Adrenal gland (tissue), 9 donors: ENCODE measurements at regions not wholly inside any gene's neighbourhood (a gene's known extent, or its start where the extent isn't known, plus 50 kb on each side); places are given as distances from the start of the nearest gene placed in this dataset.

Experiments
- DNase-seq, 7 donors: peaks; one replicate each; pipeline ENCODE4 v3.0.0-alpha.2; 2019 to 2020
- H3K27ac ChIP-seq, 5 donors: fragments of 200-600 bp; sonication (generic) in 4 of 5; 1 replicate in 3 of 5; 2 replicates in 2 of 5; pipeline versions ENCODE4 v1.5.1 to v1.8.0; 2016 to 2020; ENCODE audit warnings: mild to moderate bottlenecking in 1 of 5
- H3K27me3 ChIP-seq: fragments of 200-600 bp; 2 replicates; pipeline ENCODE4 v1.8.0; 2021
- H3K36me3 ChIP-seq, 2 donors: fragments of 200-600 bp; replicated peaks in 1 of 2; 1 replicate in 1 of 2; 2 replicates in 1 of 2; pipeline versions ENCODE4 v1.5.1 to v1.8.0; 2018 to 2022
- H3K4me1 ChIP-seq, 2 donors: fragments of 200-600 bp; replicated peaks in 1 of 2; 1 replicate in 1 of 2; 2 replicates in 1 of 2; pipeline versions ENCODE4 v1.5.1 to v1.8.0; 2018 to 2021
- H3K4me3 ChIP-seq, 4 donors: fragments of 200-600 bp; sonication (generic) in 3 of 4; one replicate each; pipeline ENCODE4 v1.5.1; 2016 to 2018
- H3K9me3 ChIP-seq, 3 donors: fragments of 200-600 bp; sonication (generic) in 1 of 3; replicated peaks in 1 of 3; 1 replicate in 2 of 3; 2 replicates in 1 of 3; pipeline versions ENCODE4 v1.5.1 to v1.8.0; 2016 to 2021
- CTCF ChIP-seq, 6 experiments: fragments of 450-650 bp in 4 of 6; fragments of 200-600 bp in 2 of 6; sonication (generic) in 1 of 6; IDR thresholded peaks; 1 replicate in 5 of 6; 2 replicates in 1 of 6; pipeline versions ENCODE4 v1.5.1 to v1.8.0; 2016 to 2021; ENCODE audit warnings: antibody characterized with exemption in 6 of 6, mild to moderate bottlenecking in 2 of 6, moderate library complexity in 1 of 6
- POLR2A ChIP-seq, 2 donors: fragments of 450-650 bp; IDR thresholded peaks; one replicate each; pipeline ENCODE4 v1.6.1; 2017; ENCODE audit warnings: antibody characterized with exemption in 2 of 2, mild to moderate bottlenecking in 2 of 2, moderate library complexity in 1 of 2
- WGBS, 4 donors: extraction: QIAGEN DNeasy Blood & Tissue Kit in 2 of 4; methylation state at CpG; one replicate each; pipeline versions ENCODE4 v1.1.5 to v1.1.7; 2013 to 2017; 5-methylcytosine and 5-hydroxymethylcytosine counted together
- intact Hi-C, 2 donors: fragments of 100-400 bp; cut with DNase I; formaldehyde crosslinking; loops; one replicate each; pipeline versions ENCODE4 v1.14.1 to v1.15.0; 2022 to 2023
- donor health status: healthy with polysubstance abuse.
- donor health status: Bipolar disorder and iron deficiency.
- donor health status: DM: yes; HTN: yes; CAD: no.
- donor health status: DM: no; HTN: no; CAD: no.
- donor health status: DM: no; HTN: no; CAD: no.

GRCh38 chr13:75931116-75931515 lies 295.0 kb downstream of the LMO7 start:
- 68 to 89% (median 86%) methylated on average over 1 of the region's 1 CpG for WGBS, 4 donors
- no peaks in the 10 kb centered on the region for H3K27me3 ChIP-seq
- no peaks in the 10 kb centered on the region for H3K36me3 ChIP-seq
- TF ChIP-seq POLR2A (IDR thresholded peaks at IDR 0.05) (no peak), CTCF (IDR thresholded peaks at IDR 0.05) (no peak)
- H3K27ac ChIP-seq = no peak overlapping the region
- no peaks in the 10 kb centered on the region for H3K4me1 ChIP-seq
- DNase-seq = no peak
- intact Hi-C loops = no loop called here
- no peak overlapping the region for H3K4me3 ChIP-seq
- no peaks in the 10 kb centered on the region for H3K9me3 ChIP-seq

- intact Hi-C loops = no loop called here
- TF ChIP-seq POLR2A (IDR thresholded peaks at IDR 0.05) (no peak), CTCF (IDR thresholded peaks at IDR 0.05) (no peak)
These were observed 292.9 kb downstream of the LMO7 start for GRCh38 chr13:75929076-75929475.

GRCh38 chr13:75927183-75927669 lies 291.1 kb downstream of the LMO7 start:
- Histone ChIP-seq H3K27ac (no peak overlapping the region), H3K4me3 (no peak overlapping the region), H3K9me3 (peaks cover 0 to 10% (median 0%) of the 10 kb centered on the region in 3 donors), H3K36me3 (no peaks in the 10 kb centered on the region), H3K4me1 (no peaks in the 10 kb centered on the region), H3K27me3 (no peaks in the 10 kb centered on the region)
- DNase-seq = no peak
- intact Hi-C loops = no loop called here
- WGBS, 4 donors = 79 to 85% (median 82%) methylated on average over 2 of the region's 2 CpGs
- no peak for TF ChIP-seq POLR2A (IDR thresholded peaks at IDR 0.05)
- TF ChIP-seq CTCF (IDR thresholded peaks at IDR 0.05) = no peak

More at GRCh38 chr13:75929076-75929475, 292.9 kb downstream of the LMO7 start:
- no peak overlapping the region for H3K27ac ChIP-seq
- no peaks in the 10 kb centered on the region for H3K27me3 ChIP-seq
- no peaks in the 10 kb centered on the region for H3K9me3 ChIP-seq
- no peak overlapping the region for H3K4me3 ChIP-seq
- no peaks in the 10 kb centered on the region for H3K4me1 ChIP-seq
- no peak for DNase-seq
- H3K36me3 ChIP-seq = no peaks in the 10 kb centered on the region

- WGBS, 4 donors = 78 to 94% (median 87%) methylated on average over 1 of the region's 1 CpG
- DNase-seq = no peak
These were observed 284.4 kb downstream of the LMO7 start for GRCh38 chr13:75920536-75920935.

More at GRCh38 chr13:75920536-75920935, 284.4 kb downstream of the LMO7 start:
- H3K27ac ChIP-seq = no peak overlapping the region
- no peaks in the 10 kb centered on the region for H3K36me3 ChIP-seq
- no peaks in the 10 kb centered on the region for H3K27me3 ChIP-seq
- no peak overlapping the region for H3K4me3 ChIP-seq
- H3K4me1 ChIP-seq = no peaks in the 10 kb centered on the region
- intact Hi-C loops = no loop called here
- TF ChIP-seq POLR2A (IDR thresholded peaks at IDR 0.05) = no peak
- no peak for TF ChIP-seq CTCF (IDR thresholded peaks at IDR 0.05)
- peaks cover 0 to 10% (median 0%) of the 10 kb centered on the region in 3 donors for H3K9me3 ChIP-seq
